Trophoblast cell (in vitro differentiated cells and primary cell): ENCODE measurements at regions not wholly inside any gene's neighbourhood (a gene's known extent, or its start where the extent isn't known, plus 50 kb on each side); places are given as distances from the start of the nearest gene placed in this dataset.

Source experiments
- DNase-seq, 2 donors: peaks; one replicate each; pipeline ENCODE4 v3.0.0-alpha.2; 2016
- H2AFZ ChIP-seq: 2 replicates; pipeline ENCODE4 v1.6.1; 2013; ENCODE audit warnings: low read length, moderate library complexity, mild to moderate bottlenecking; ENCODE audit not compliant: insufficient read depth, poor library complexity
- H2AK5ac ChIP-seq: 2 replicates; pipeline ENCODE4 v1.6.1; 2013; ENCODE audit warnings: mild to moderate bottlenecking, low read length
- H2BK120ac ChIP-seq: 2 replicates; pipeline ENCODE4 v1.6.1; 2013; ENCODE audit warnings: low read length, mild to moderate bottlenecking, moderate library complexity; ENCODE audit not compliant: insufficient read depth, poor library complexity
- H2BK12ac ChIP-seq: 2 replicates; pipeline ENCODE4 v1.6.1; 2013; ENCODE audit warnings: mild to moderate bottlenecking, low read length, moderate library complexity
- H2BK5ac ChIP-seq: 2 replicates; pipeline ENCODE4 v1.6.1; 2013; ENCODE audit warnings: low read length, low read depth, moderate library complexity, mild to moderate bottlenecking; ENCODE audit not compliant: poor library complexity
- H3K14ac ChIP-seq: 2 replicates; pipeline ENCODE4 v1.6.1; 2013; ENCODE audit warnings: mild to moderate bottlenecking, low read length
- H3K18ac ChIP-seq: 2 replicates; pipeline ENCODE4 v1.6.1; 2013; ENCODE audit warnings: mild to moderate bottlenecking, low read length
- H3K23ac ChIP-seq: 2 replicates; pipeline ENCODE4 v1.6.1; 2013; ENCODE audit warnings: low read length
- H3K27ac ChIP-seq: 2 replicates; pipeline ENCODE4 v1.5.1; 2013; ENCODE audit warnings: low read depth, mild to moderate bottlenecking, inconsistent platforms, low read length, moderate library complexity
- H3K27me3 ChIP-seq: 2 replicates; pipeline ENCODE4 v1.6.1; 2013; ENCODE audit warnings: inconsistent platforms, mild to moderate bottlenecking, low read length, moderate library complexity; ENCODE audit not compliant: insufficient read depth
- H3K36me3 ChIP-seq, 2 experiments: 1 replicate in 1 of 2; 2 replicates in 1 of 2; pipeline ENCODE4 v1.6.1; 2013; ENCODE audit warnings: low read length in 2 of 2, mild to moderate bottlenecking in 2 of 2, moderate library complexity in 1 of 2; ENCODE audit not compliant: insufficient read depth in 2 of 2, control insufficient read depth in 1 of 2
- H3K4ac ChIP-seq: 2 replicates; pipeline ENCODE4 v1.6.1; 2013; ENCODE audit warnings: low read depth, mild to moderate bottlenecking, low read length, moderate library complexity
- H3K4me1 ChIP-seq, 2 experiments: 1 replicate in 1 of 2; 2 replicates in 1 of 2; pipeline ENCODE4 v1.6.1; 2013; ENCODE audit warnings: low read length in 2 of 2, mild to moderate bottlenecking in 2 of 2, moderate library complexity in 1 of 2; ENCODE audit not compliant: insufficient read depth in 2 of 2, control insufficient read depth in 1 of 2
- H3K4me2 ChIP-seq: 2 replicates; pipeline ENCODE4 v1.6.1; 2013; ENCODE audit warnings: inconsistent platforms, mild to moderate bottlenecking, low read length, moderate library complexity
- H3K4me3 ChIP-seq: 2 replicates; pipeline ENCODE4 v1.5.1; 2013; ENCODE audit warnings: mild to moderate bottlenecking, low read depth, low read length, inconsistent platforms
- H3K79me1 ChIP-seq: one replicate; pipeline ENCODE4 v1.6.1; 2013; ENCODE audit warnings: low read length
- H3K79me2 ChIP-seq: 2 replicates; pipeline ENCODE4 v1.6.1; 2013; ENCODE audit warnings: low read length, mild to moderate bottlenecking; ENCODE audit not compliant: control insufficient read depth, insufficient read depth, poor library complexity
- H3K9ac ChIP-seq: 2 replicates; pipeline ENCODE4 v1.6.1; 2013; ENCODE audit warnings: mild to moderate bottlenecking, low read length
- H3K9me3 ChIP-seq: 2 replicates; pipeline ENCODE4 v1.6.1; 2013; ENCODE audit warnings: low read depth, mild to moderate bottlenecking, control low read depth, inconsistent platforms, low read length; ENCODE audit not compliant: insufficient read depth
- H4K12ac ChIP-seq: 2 replicates; pipeline ENCODE4 v1.6.1; 2013; ENCODE audit warnings: low read depth, mild to moderate bottlenecking, low read length, moderate library complexity
- H4K8ac ChIP-seq: 2 replicates; pipeline ENCODE4 v1.6.1; 2013; ENCODE audit warnings: low read depth, mild to moderate bottlenecking, low read length, moderate library complexity
- H4K91ac ChIP-seq: one replicate; pipeline ENCODE4 v1.6.1; 2013; ENCODE audit warnings: low read depth, mild to moderate bottlenecking, low read length, moderate library complexity
- WGBS: extraction: QIAGEN DNeasy Blood & Tissue Kit; methylation state at CpG from one replicate; pipeline ENCODE4 v1.1.7; 2013; ENCODE audit warnings: missing lambda C conversion rate; ENCODE audit not compliant: insufficient read length, insufficient coverage; ENCODE audit errors: extremely low coverage; 5-methylcytosine and 5-hydroxymethylcytosine counted together

DNA sequence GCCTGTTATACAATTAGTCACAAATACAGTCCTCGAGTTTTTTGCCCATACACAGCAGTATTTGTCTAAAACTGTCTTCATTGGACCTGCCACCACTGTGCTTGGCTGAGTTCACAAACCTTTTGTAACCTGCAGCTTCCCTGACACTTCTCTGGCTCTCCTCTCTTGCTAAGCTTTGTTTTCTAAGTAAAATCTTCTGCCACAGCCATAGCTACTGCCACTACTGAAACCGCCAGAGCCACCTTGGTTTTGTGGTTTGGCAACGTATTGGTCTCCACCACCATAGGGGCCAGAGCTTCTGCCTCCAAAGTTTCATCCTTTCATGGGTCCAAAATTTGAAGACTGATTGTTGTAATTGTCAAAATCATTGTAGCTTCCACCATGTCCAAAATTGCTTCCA is 668.2 kb upstream of the BRINP3 start:
- H4K91ac ChIP-seq, result no peak overlapping the region
- no peak overlapping the region for H2BK12ac ChIP-seq
- H3K9ac ChIP-seq, result no peak overlapping the region
- H3K9me3 ChIP-seq, result no peaks in the 10 kb centered on the region
- no CpG with 5 or more reads among the region's 3 CpGs for WGBS
- no peak overlapping the region for H3K18ac ChIP-seq
- no peaks in the 10 kb centered on the region for H3K4me1 ChIP-seq
- H3K4me2 ChIP-seq, result no peak overlapping the region
- no peaks in the 10 kb centered on the region for H3K79me2 ChIP-seq
- H4K12ac ChIP-seq, result no peak overlapping the region
- H3K27ac ChIP-seq, result no peak overlapping the region
- no peak overlapping the region for H2BK120ac ChIP-seq
- no peak overlapping the region for H2AK5ac ChIP-seq
- DNase-seq, result no peak
- H3K4ac ChIP-seq, result no peak overlapping the region
- no peak overlapping the region for H3K4me3 ChIP-seq
- no peaks in the 10 kb centered on the region for H3K79me1 ChIP-seq
- no peaks in the 10 kb centered on the region for H3K36me3 ChIP-seq
- no peak overlapping the region for H3K14ac ChIP-seq
- no peak overlapping the region for H3K23ac ChIP-seq
- no peaks in the 10 kb centered on the region for H3K27me3 ChIP-seq
- no peak overlapping the region for H2BK5ac ChIP-seq
- no peak overlapping the region for H2AFZ ChIP-seq
- H4K8ac ChIP-seq, result no peak overlapping the region

DNA sequence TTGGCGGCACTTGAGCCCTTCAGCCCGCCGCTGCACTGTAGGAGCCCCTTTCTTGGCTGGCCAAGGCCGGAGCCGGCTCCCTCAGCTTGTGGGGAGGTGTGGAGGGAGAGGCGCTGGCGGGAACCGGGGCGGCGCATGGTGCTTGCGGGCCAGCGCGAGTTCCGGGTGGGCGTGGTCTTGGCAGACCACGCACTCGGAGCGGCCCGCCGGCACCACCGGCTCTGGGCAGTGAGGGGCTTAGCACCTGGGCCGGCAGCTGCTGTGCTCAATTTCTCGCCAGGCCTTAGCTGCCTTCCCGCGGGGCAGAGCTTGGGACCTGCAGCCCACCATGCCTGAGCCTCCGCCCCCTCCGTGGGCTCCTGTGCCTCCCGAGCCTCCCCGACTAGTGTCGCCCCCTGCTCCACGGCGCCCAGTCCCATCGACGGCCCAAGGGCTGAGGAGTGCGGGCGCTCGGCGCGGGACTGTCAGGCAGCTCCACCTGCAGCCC is 673.7 kb upstream of the BRINP3 start:
- DNase-seq, result no peak
- no peak overlapping the region for H3K9ac ChIP-seq
- no peaks in the 10 kb centered on the region for H3K9me3 ChIP-seq
- no peak overlapping the region for H2BK12ac ChIP-seq
- no peaks in the 10 kb centered on the region for H3K4me1 ChIP-seq
- no peak overlapping the region for H4K12ac ChIP-seq
- H3K27me3 ChIP-seq, result no peaks in the 10 kb centered on the region
- H4K91ac ChIP-seq, result no peak overlapping the region
- H2AK5ac ChIP-seq, result no peak overlapping the region
- no peak overlapping the region for H3K14ac ChIP-seq
- H3K4me2 ChIP-seq, result no peak overlapping the region
- H4K8ac ChIP-seq, result no peak overlapping the region
- no peaks in the 10 kb centered on the region for H3K79me2 ChIP-seq
- no peak overlapping the region for H3K4me3 ChIP-seq
- H2BK120ac ChIP-seq, result no peak overlapping the region
- no peak overlapping the region for H3K23ac ChIP-seq
- no peak overlapping the region for H3K27ac ChIP-seq
- H2BK5ac ChIP-seq, result no peak overlapping the region
- WGBS, result no CpG with 5 or more reads among the region's 39 CpGs
- no peak overlapping the region for H3K18ac ChIP-seq
- H2AFZ ChIP-seq, result no peak overlapping the region
- no peak overlapping the region for H3K4ac ChIP-seq
- no peaks in the 10 kb centered on the region for H3K36me3 ChIP-seq
- H3K79me1 ChIP-seq, result no peaks in the 10 kb centered on the region

GRCh38 chr1:191152776-191153175 is 675.1 kb upstream of the BRINP3 start:
- no peak for DNase-seq
- Histone ChIP-seq H3K18ac (no peak overlapping the region), H3K4ac (no peak overlapping the region)

GRCh38 chr1:191155178-191155577 is 677.5 kb upstream of the BRINP3 start:
- Histone ChIP-seq H2AFZ (no peak overlapping the region), H3K36me3 (no peaks in the 10 kb centered on the region), H3K9me3 (no peaks in the 10 kb centered on the region), H4K8ac (no peak overlapping the region), H2AK5ac (no peak overlapping the region), H2BK120ac (no peak overlapping the region), H3K79me1 (no peaks in the 10 kb centered on the region), H3K4me1 (no peaks in the 10 kb centered on the region), H3K4ac (no peak overlapping the region), H3K18ac (no peak overlapping the region), H4K12ac (no peak overlapping the region), H3K14ac (no peak overlapping the region), H3K9ac (no peak overlapping the region), H3K4me2 (no peak overlapping the region), H4K91ac (no peak overlapping the region), H3K27ac (no peak overlapping the region), H3K27me3 (no peaks in the 10 kb centered on the region), H3K23ac (no peak overlapping the region), H2BK12ac (no peak overlapping the region), H3K4me3 (no peak overlapping the region), H2BK5ac (no peak overlapping the region), H3K79me2 (no peaks in the 10 kb centered on the region)
- no CpG with 5 or more reads among the region's 4 CpGs for WGBS
- no peak for DNase-seq

More at GRCh38 chr1:191152776-191153175, 675.1 kb upstream of the BRINP3 start:
- no peak overlapping the region for H3K4me3 ChIP-seq
- H2AFZ ChIP-seq, result no peak overlapping the region
- no peaks in the 10 kb centered on the region for H3K79me1 ChIP-seq
- H3K9ac ChIP-seq, result no peak overlapping the region
- no peak overlapping the region for H3K23ac ChIP-seq
- H2BK12ac ChIP-seq, result no peak overlapping the region
- no peaks in the 10 kb centered on the region for H3K27me3 ChIP-seq
- no peak overlapping the region for H4K12ac ChIP-seq
- no peak overlapping the region for H2BK5ac ChIP-seq
- H3K79me2 ChIP-seq, result no peaks in the 10 kb centered on the region
- no peak overlapping the region for H2BK120ac ChIP-seq
- no peaks in the 10 kb centered on the region for H3K36me3 ChIP-seq
- H3K9me3 ChIP-seq, result no peaks in the 10 kb centered on the region
- no peak overlapping the region for H4K8ac ChIP-seq
- no peak overlapping the region for H2AK5ac ChIP-seq
- no peak overlapping the region for H3K4me2 ChIP-seq
- no peaks in the 10 kb centered on the region for H3K4me1 ChIP-seq
- H3K14ac ChIP-seq, result no peak overlapping the region
- no peak overlapping the region for H4K91ac ChIP-seq
- no CpG with 5 or more reads among the region's 4 CpGs for WGBS
- H3K27ac ChIP-seq, result no peak overlapping the region
